Neural progenitor cell (in vitro differentiated cells): ENCODE measurements at regions not wholly inside any gene's neighbourhood (a gene's known extent, or its start where the extent isn't known, plus 50 kb on each side); places are given as distances from the start of the nearest gene placed in this dataset.

Experiments used
- EZH2 ChIP-seq: fragments of 200-600 bp; sonication (generic); IDR thresholded peaks from 2 replicates; pipeline ENCODE4 v1.6.1; 2017; ENCODE audit warnings: antibody characterized with exemption, mild to moderate bottlenecking, moderate library complexity
- TF ChIP-seq, protein P1 (sequence below): fragments of 200-600 bp; sonication (generic); IDR thresholded peaks from 2 replicates; pipeline ENCODE4 v1.5.1; 2017; ENCODE audit warnings: antibody characterized with exemption, mild to moderate bottlenecking

DNA sequence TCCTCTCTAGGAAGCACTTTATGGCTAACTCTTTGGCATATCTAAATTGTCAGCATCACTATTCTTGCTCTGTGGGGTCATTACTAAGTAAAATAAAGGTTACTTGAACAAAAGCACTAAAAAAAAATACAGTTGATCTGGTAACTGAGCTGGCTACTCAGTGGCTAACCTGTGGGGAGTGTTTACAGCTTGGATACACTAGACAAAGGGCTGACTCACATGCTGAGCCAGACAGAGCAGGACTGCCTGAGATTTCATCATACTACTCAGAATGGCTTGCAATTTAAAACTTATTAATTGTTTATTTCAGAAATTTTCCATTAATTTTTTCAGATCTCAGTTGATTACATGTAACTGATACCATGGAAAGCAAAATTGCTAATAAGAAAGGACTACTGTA lies 1690.4 kb upstream of the SLC39A10 start:
- TF ChIP-seq, protein P1, sequence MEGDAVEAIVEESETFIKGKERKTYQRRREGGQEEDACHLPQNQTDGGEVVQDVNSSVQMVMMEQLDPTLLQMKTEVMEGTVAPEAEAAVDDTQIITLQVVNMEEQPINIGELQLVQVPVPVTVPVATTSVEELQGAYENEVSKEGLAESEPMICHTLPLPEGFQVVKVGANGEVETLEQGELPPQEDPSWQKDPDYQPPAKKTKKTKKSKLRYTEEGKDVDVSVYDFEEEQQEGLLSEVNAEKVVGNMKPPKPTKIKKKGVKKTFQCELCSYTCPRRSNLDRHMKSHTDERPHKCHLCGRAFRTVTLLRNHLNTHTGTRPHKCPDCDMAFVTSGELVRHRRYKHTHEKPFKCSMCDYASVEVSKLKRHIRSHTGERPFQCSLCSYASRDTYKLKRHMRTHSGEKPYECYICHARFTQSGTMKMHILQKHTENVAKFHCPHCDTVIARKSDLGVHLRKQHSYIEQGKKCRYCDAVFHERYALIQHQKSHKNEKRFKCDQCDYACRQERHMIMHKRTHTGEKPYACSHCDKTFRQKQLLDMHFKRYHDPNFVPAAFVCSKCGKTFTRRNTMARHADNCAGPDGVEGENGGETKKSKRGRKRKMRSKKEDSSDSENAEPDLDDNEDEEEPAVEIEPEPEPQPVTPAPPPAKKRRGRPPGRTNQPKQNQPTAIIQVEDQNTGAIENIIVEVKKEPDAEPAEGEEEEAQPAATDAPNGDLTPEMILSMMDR: no peak
- no peak for TF ChIP-seq EZH2
